ENCODE measurements at regions not wholly inside any gene's neighbourhood (a gene's known extent, or its start where the extent isn't known, plus 50 kb on each side); places are given as distances from the start of the nearest gene placed in this dataset.

- no peak for DNase-seq
- no peak overlapping the region for H3K27ac Mint-ChIP-seq
- no peaks in the 10 kb centered on the region for H3K36me3 Mint-ChIP-seq
- H3K27me3 Mint-ChIP-seq (ENCODE audit: low read depth in 3 of 3), result no peaks in the 10 kb centered on the region
- no peak overlapping the region for H3K4me3 Mint-ChIP-seq
- no peaks in the 10 kb centered on the region for H3K4me1 Mint-ChIP-seq
- H3K9me3 Mint-ChIP-seq, result peaks cover 4 to 43% (median 22%) of the 10 kb centered on the region in 6 donors
Observed at GRCh38 chr6:78561015-78561414, 306.3 kb upstream of the IRAK1BP1 start.

GRCh38 chr6:78565997-78566396 is 301.4 kb upstream of the IRAK1BP1 start:
- no peak for DNase-seq
- peaks cover 9 to 62% (median 18%) of the 10 kb centered on the region in 6 donors for H3K9me3 Mint-ChIP-seq
- peaks cover 0 to 2% (median 0%) of the 10 kb centered on the region in 3 donors for H3K27me3 Mint-ChIP-seq (ENCODE audit: low read depth in 3 of 3)

GRCh38 chr6:78570044-78570443 is 297.3 kb upstream of the IRAK1BP1 start:
- no peak for DNase-seq
- no peaks in the 10 kb centered on the region for H3K36me3 Mint-ChIP-seq
- H3K4me3 Mint-ChIP-seq, result no peak overlapping the region
- H3K27me3 Mint-ChIP-seq (ENCODE audit: low read depth in 3 of 3), result peaks cover 0 to 2% (median 0%) of the 10 kb centered on the region in 3 donors
- H3K9me3 Mint-ChIP-seq, result peaks cover 14 to 54% (median 19%) of the 10 kb centered on the region in 6 donors
- H3K4me1 Mint-ChIP-seq, result no peaks in the 10 kb centered on the region
- H3K27ac Mint-ChIP-seq, result no peak overlapping the region

More at GRCh38 chr6:78565997-78566396, 301.4 kb upstream of the IRAK1BP1 start:
- Mint-ChIP-seq H3K27ac (no peak overlapping the region), H3K36me3 (no peaks in the 10 kb centered on the region), H3K4me3 (no peak overlapping the region), H3K4me1 (no peaks in the 10 kb centered on the region)

GRCh38 chr6:78577585-78577984 is 289.8 kb upstream of the IRAK1BP1 start:
- DNase-seq, result no peak
- Mint-ChIP-seq H3K4me3 (no peak overlapping the region), H3K4me1 (no peaks in the 10 kb centered on the region), H3K27me3 (ENCODE audit: low read depth in 3 of 3) (peaks cover 0 to 2% (median 1%) of the 10 kb centered on the region in 3 donors), H3K27ac (no peak overlapping the region), H3K36me3 (no peaks in the 10 kb centered on the region), H3K9me3 (peaks cover 0 to 40% (median 6%) of the 10 kb centered on the region in 6 donors)

- H3K27ac Mint-ChIP-seq, result no peak overlapping the region
- H3K9me3 Mint-ChIP-seq, result peaks cover 0 to 40% (median 4%) of the 10 kb centered on the region in 6 donors
Observed at GRCh38 chr6:78578430-78578829, 288.9 kb upstream of the IRAK1BP1 start.

GRCh38 chr6:78580923-78581322 is 286.4 kb upstream of the IRAK1BP1 start:
- Mint-ChIP-seq H3K4me3 (no peak overlapping the region), H3K4me1 (no peaks in the 10 kb centered on the region), H3K27ac (no peak overlapping the region), H3K36me3 (no peaks in the 10 kb centered on the region), H3K9me3 (peaks cover 0 to 28% (median 4%) of the 10 kb centered on the region in 6 donors), H3K27me3 (ENCODE audit: low read depth in 3 of 3) (peaks cover 0 to 2% (median 1%) of the 10 kb centered on the region in 3 donors)
- no peak for DNase-seq

More at GRCh38 chr6:78578430-78578829, 288.9 kb upstream of the IRAK1BP1 start:
- Mint-ChIP-seq H3K4me3 (no peak overlapping the region), H3K36me3 (no peaks in the 10 kb centered on the region), H3K27me3 (ENCODE audit: low read depth in 3 of 3) (peaks cover 0 to 2% (median 1%) of the 10 kb centered on the region in 3 donors), H3K4me1 (no peaks in the 10 kb centered on the region)
- DNase-seq, result no peak

GRCh38 chr6:78583079-78583478 is 284.3 kb upstream of the IRAK1BP1 start:
- H3K36me3 Mint-ChIP-seq, result no peaks in the 10 kb centered on the region
- no peak overlapping the region for H3K4me3 Mint-ChIP-seq
- H3K27ac Mint-ChIP-seq, result no peak overlapping the region
- H3K27me3 Mint-ChIP-seq (ENCODE audit: low read depth in 3 of 3), result peaks cover 0 to 2% (median 1%) of the 10 kb centered on the region in 3 donors
- DNase-seq, result no peak
- no peaks in the 10 kb centered on the region for H3K4me1 Mint-ChIP-seq
- peaks cover 0 to 18% (median 7%) of the 10 kb centered on the region in 6 donors for H3K9me3 Mint-ChIP-seq

GRCh38 chr6:78589436-78589835 is 277.9 kb upstream of the IRAK1BP1 start:
- Mint-ChIP-seq H3K4me1 (no peaks in the 10 kb centered on the region), H3K36me3 (no peaks in the 10 kb centered on the region), H3K4me3 (no peak overlapping the region), H3K9me3 (peaks cover 0 to 12% (median 9%) of the 10 kb centered on the region in 6 donors), H3K27ac (no peak overlapping the region), H3K27me3 (ENCODE audit: low read depth in 3 of 3) (peaks cover 0 to 2% (median 0%) of the 10 kb centered on the region in 3 donors)
- no peak for DNase-seq

- Mint-ChIP-seq H3K27ac (no peak overlapping the region), H3K4me3 (no peak overlapping the region), H3K4me1 (no peaks in the 10 kb centered on the region), H3K36me3 (no peaks in the 10 kb centered on the region), H3K27me3 (ENCODE audit: low read depth in 3 of 3) (peaks cover 0 to 2% (median 0%) of the 10 kb centered on the region in 3 donors), H3K9me3 (peaks cover 5 to 17% (median 10%) of the 10 kb centered on the region in 6 donors)
- DNase-seq, result no peak
Observed at GRCh38 chr6:78593898-78594667, 273.3 kb upstream of the IRAK1BP1 start.

GRCh38 chr6:78594668-78595066 is 272.7 kb upstream of the IRAK1BP1 start:
- no peaks in the 10 kb centered on the region for H3K36me3 Mint-ChIP-seq
- DNase-seq, result no peak
- no peak overlapping the region for H3K27ac Mint-ChIP-seq
- H3K27me3 Mint-ChIP-seq (ENCODE audit: low read depth in 3 of 3), result peaks cover 0 to 2% (median 0%) of the 10 kb centered on the region in 3 donors
- H3K4me1 Mint-ChIP-seq, result no peaks in the 10 kb centered on the region
- peaks cover 5 to 17% (median 13%) of the 10 kb centered on the region in 6 donors for H3K9me3 Mint-ChIP-seq
- H3K4me3 Mint-ChIP-seq, result no peak overlapping the region

- Mint-ChIP-seq H3K27ac (no peak overlapping the region), H3K36me3 (no peaks in the 10 kb centered on the region), H3K9me3 (peaks cover 5 to 18% (median 13%) of the 10 kb centered on the region in 6 donors), H3K4me3 (no peak overlapping the region), H3K4me1 (no peaks in the 10 kb centered on the region), H3K27me3 (ENCODE audit: low read depth in 3 of 3) (no peaks in the 10 kb centered on the region)
- no peak for DNase-seq
Observed at GRCh38 chr6:78597966-78598365, 269.4 kb upstream of the IRAK1BP1 start.

- Mint-ChIP-seq H3K4me1 (no peaks in the 10 kb centered on the region), H3K27me3 (ENCODE audit: low read depth in 3 of 3) (no peaks in the 10 kb centered on the region), H3K9me3 (peaks cover 7 to 22% (median 13%) of the 10 kb centered on the region in 6 donors), H3K4me3 (no peak overlapping the region), H3K27ac (no peak overlapping the region), H3K36me3 (no peaks in the 10 kb centered on the region)
- DNase-seq, result no peak
Observed at GRCh38 chr6:78598966-78599365, 268.4 kb upstream of the IRAK1BP1 start.

GRCh38 chr6:78599526-78599925 is 267.8 kb upstream of the IRAK1BP1 start:
- Mint-ChIP-seq H3K4me1 (no peaks in the 10 kb centered on the region), H3K27me3 (ENCODE audit: low read depth in 3 of 3) (no peaks in the 10 kb centered on the region), H3K9me3 (peaks cover 6 to 17% (median 13%) of the 10 kb centered on the region in 6 donors), H3K4me3 (no peak overlapping the region), H3K27ac (no peak overlapping the region), H3K36me3 (no peaks in the 10 kb centered on the region)
- no peak for DNase-seq

- no peaks in the 10 kb centered on the region for H3K36me3 Mint-ChIP-seq
- H3K9me3 Mint-ChIP-seq, result peaks cover 0 to 11% (median 5%) of the 10 kb centered on the region in 6 donors
- no peak for DNase-seq
- H3K4me3 Mint-ChIP-seq, result no peak overlapping the region
- no peak overlapping the region for H3K27ac Mint-ChIP-seq
- H3K4me1 Mint-ChIP-seq, result no peaks in the 10 kb centered on the region
- H3K27me3 Mint-ChIP-seq (ENCODE audit: low read depth in 3 of 3), result no peaks in the 10 kb centered on the region
Observed at GRCh38 chr6:78605909-78606446, 261.4 kb upstream of the IRAK1BP1 start.

All from immature natural killer cell (primary cell).